BJ (cell line): ENCODE measurements at regions not wholly inside any gene's neighbourhood (a gene's known extent, or its start where the extent isn't known, plus 50 kb on each side); places are given as distances from the start of the nearest gene placed in this dataset.

Source experiments
- CTCF ChIA-PET: fragments of 350-600 bp; formaldehyde crosslinking; extraction: SDS; loops from one replicate; lab custom pipeline; 2021; ENCODE audit warnings: antibody characterized with exemption, inconsistent platforms; lab: Yijun Ruan, JAX
- POLR2A ChIA-PET: fragments of 300-600 bp; sonication (Branson Sonifier 250); formaldehyde crosslinking; extraction: SDS; loops from one replicate; lab custom pipeline; 2021; ENCODE audit warnings: antibody characterized with exemption; lab: Charles Lee
- DNase-seq: peaks from one replicate; pipeline ENCODE4 v3.0.0-alpha.2; 2011; ENCODE audit warnings: low read depth
- H3K27me3 ChIP-seq: 2 replicates; pipeline ENCODE4 v1.6.0; 2011; ENCODE audit warnings: low read length; ENCODE audit not compliant: control insufficient read depth, insufficient read depth
- H3K36me3 ChIP-seq: 2 replicates; pipeline ENCODE4 v1.5.1; 2011; ENCODE audit warnings: low read length; ENCODE audit not compliant: control insufficient read depth, insufficient read depth
- H3K4me3 ChIP-seq: 2 replicates; pipeline ENCODE4 v1.5.1; 2011; ENCODE audit warnings: low read depth, mild to moderate bottlenecking, control low read depth, low read length
- TF ChIP-seq, protein P1 (sequence below): IDR thresholded peaks from 2 replicates; pipeline ENCODE4 v1.5.1; 2011; ENCODE audit warnings: low read depth, mild to moderate bottlenecking, control low read depth, inconsistent platforms, low read length, moderate library complexity; ENCODE audit not compliant: insufficient read depth

- no peaks in the 10 kb centered on the region for H3K27me3 ChIP-seq
- ChIA-PET POLR2A (no interaction called here), CTCF (no interaction called here)
- H3K4me3 ChIP-seq, result no peak overlapping the region
- TF ChIP-seq, protein P1, sequence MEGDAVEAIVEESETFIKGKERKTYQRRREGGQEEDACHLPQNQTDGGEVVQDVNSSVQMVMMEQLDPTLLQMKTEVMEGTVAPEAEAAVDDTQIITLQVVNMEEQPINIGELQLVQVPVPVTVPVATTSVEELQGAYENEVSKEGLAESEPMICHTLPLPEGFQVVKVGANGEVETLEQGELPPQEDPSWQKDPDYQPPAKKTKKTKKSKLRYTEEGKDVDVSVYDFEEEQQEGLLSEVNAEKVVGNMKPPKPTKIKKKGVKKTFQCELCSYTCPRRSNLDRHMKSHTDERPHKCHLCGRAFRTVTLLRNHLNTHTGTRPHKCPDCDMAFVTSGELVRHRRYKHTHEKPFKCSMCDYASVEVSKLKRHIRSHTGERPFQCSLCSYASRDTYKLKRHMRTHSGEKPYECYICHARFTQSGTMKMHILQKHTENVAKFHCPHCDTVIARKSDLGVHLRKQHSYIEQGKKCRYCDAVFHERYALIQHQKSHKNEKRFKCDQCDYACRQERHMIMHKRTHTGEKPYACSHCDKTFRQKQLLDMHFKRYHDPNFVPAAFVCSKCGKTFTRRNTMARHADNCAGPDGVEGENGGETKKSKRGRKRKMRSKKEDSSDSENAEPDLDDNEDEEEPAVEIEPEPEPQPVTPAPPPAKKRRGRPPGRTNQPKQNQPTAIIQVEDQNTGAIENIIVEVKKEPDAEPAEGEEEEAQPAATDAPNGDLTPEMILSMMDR, result no peak
- no peaks in the 10 kb centered on the region for H3K36me3 ChIP-seq
- no peak for DNase-seq
These were observed 686.9 kb upstream of the NCAM2 start for GRCh38 chr21:20311234-20311787.

DNA sequence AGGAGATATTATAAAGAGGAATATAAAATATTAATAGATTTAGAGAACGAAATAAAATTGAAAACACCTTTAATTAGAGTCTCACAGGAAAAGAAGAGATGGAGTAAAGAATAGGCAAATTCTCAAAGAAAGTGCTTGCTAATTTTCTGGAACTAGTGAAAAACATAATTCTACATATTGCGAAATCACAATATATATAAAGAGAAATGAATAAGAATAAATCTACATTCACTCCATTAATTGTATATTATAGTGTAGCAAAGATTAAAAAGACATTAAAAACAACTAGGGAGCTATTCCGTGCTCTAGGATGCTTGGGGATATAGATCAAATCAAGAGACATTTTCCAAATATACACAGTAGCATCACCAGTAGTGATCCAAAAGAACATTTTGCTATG, 685.2 kb upstream of the NCAM2 start:
- ChIA-PET CTCF (no interaction called here), POLR2A (no interaction called here)
- no peaks in the 10 kb centered on the region for H3K27me3 ChIP-seq
- no peak for DNase-seq
- no peak overlapping the region for H3K4me3 ChIP-seq
- TF ChIP-seq, protein P1, result no peak
- H3K36me3 ChIP-seq, result no peaks in the 10 kb centered on the region

- ChIA-PET POLR2A (no interaction called here), CTCF (no interaction called here)
- no peak for DNase-seq
These were observed 683.2 kb upstream of the NCAM2 start for GRCh38 chr21:20315042-20315441.

GRCh38 chr21:20329636-20330035, 668.6 kb upstream of the NCAM2 start:
- CTCF ChIA-PET, result no interaction called here
- no peak for DNase-seq
- TF ChIP-seq, protein P1, result no peak

More at GRCh38 chr21:20315042-20315441, 683.2 kb upstream of the NCAM2 start:
- TF ChIP-seq, protein P1, result no peak
- H3K36me3 ChIP-seq, result no peaks in the 10 kb centered on the region
- H3K27me3 ChIP-seq, result no peaks in the 10 kb centered on the region
- H3K4me3 ChIP-seq, result no peak overlapping the region

DNA sequence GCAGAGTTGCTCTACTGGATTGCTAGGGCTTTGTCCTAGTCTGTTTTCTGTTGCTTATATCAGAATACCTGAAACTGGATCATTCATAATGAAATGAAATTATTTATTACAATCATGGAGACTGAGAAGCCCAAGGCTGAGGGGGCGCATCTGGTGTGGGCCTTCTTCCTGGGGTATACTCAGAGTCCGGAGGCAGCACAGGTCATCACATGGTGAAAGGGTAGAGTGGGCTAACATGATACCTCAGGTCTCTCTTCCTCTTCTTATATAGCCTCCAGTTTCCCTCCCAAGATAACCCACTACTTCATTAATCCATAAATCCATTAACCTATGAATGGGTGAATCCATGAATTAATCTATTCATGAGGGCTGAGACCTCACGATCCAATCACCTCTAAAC, 667.6 kb upstream of the NCAM2 start:
- ChIA-PET POLR2A (no interaction called here), CTCF (no interaction called here)
- TF ChIP-seq, protein P1, result no peak
- H3K4me3 ChIP-seq, result no peak overlapping the region
- H3K27me3 ChIP-seq, result no peaks in the 10 kb centered on the region
- DNase-seq, result no peak
- no peaks in the 10 kb centered on the region for H3K36me3 ChIP-seq

More at GRCh38 chr21:20329636-20330035, 668.6 kb upstream of the NCAM2 start:
- no peaks in the 10 kb centered on the region for H3K27me3 ChIP-seq
- H3K4me3 ChIP-seq, result no peak overlapping the region
- POLR2A ChIA-PET, result no interaction called here
- no peaks in the 10 kb centered on the region for H3K36me3 ChIP-seq
